Tibial artery (tissue), 4 donors: ENCODE measurements at regions not wholly inside any gene's neighbourhood (a gene's known extent, or its start where the extent isn't known, plus 50 kb on each side); places are given as distances from the start of the nearest gene placed in this dataset.
"Not testable (repeated sequence)": the region's sequence is repeated elsewhere in the genome, so short reads cannot be mapped to it uniquely, and the experiment has no call there.

ENCODE experiments used
- DNase-seq, 2 donors: peaks; one replicate each; pipeline ENCODE4 v3.0.0-alpha.2; 2019
- H3K27ac ChIP-seq, 2 donors: fragments of 200-600 bp; sonication (generic) in 1 of 2; 1 replicate in 1 of 2; 2 replicates in 1 of 2; pipeline ENCODE4 v1.5.1; 2018 to 2019; ENCODE audit warnings: mild to moderate bottlenecking in 1 of 2
- H3K27me3 ChIP-seq, 2 donors: fragments of 200-600 bp; sonication (generic) in 1 of 2; one replicate each; pipeline versions ENCODE4 v1.5.1 to v1.6.0; 2016 to 2019
- H3K36me3 ChIP-seq, 3 donors: fragments of 200-600 bp; sonication (generic) in 2 of 3; one replicate each; pipeline ENCODE4 v1.5.1; 2016 to 2019; ENCODE audit warnings: mild to moderate bottlenecking in 2 of 3
- H3K4me1 ChIP-seq, 4 donors: fragments of 200-600 bp; sonication (generic) in 2 of 4; 1 replicate in 3 of 4; 2 replicates in 1 of 4; pipeline ENCODE4 v1.5.1; 2016 to 2019
- H3K4me3 ChIP-seq, 2 donors: fragments of 200-600 bp; sonication (generic) in 1 of 2; 1 replicate in 1 of 2; 2 replicates in 1 of 2; pipeline ENCODE4 v1.5.1; 2018 to 2019; ENCODE audit warnings: mild to moderate bottlenecking in 2 of 2
- H3K9me3 ChIP-seq, 3 donors: fragments of 200-600 bp; sonication (generic) in 1 of 3; one replicate each; pipeline ENCODE4 v1.5.1; 2016 to 2019
- intact Hi-C: fragments of 100-400 bp; cut with DNase I; formaldehyde crosslinking; loops from one replicate; pipeline ENCODE4 v1.15.0; 2023; ENCODE audit warnings: low total_unique reads
- TF ChIP-seq, protein P1 (sequence below), 2 experiments: fragments of 200-600 bp in 1 of 2; fragments of 450-650 bp in 1 of 2; IDR thresholded peaks; one replicate each; pipeline ENCODE4 v1.5.1; 2017 to 2019; ENCODE audit warnings: antibody characterized with exemption in 2 of 2, mild to moderate bottlenecking in 1 of 2, moderate library complexity in 1 of 2

DNA sequence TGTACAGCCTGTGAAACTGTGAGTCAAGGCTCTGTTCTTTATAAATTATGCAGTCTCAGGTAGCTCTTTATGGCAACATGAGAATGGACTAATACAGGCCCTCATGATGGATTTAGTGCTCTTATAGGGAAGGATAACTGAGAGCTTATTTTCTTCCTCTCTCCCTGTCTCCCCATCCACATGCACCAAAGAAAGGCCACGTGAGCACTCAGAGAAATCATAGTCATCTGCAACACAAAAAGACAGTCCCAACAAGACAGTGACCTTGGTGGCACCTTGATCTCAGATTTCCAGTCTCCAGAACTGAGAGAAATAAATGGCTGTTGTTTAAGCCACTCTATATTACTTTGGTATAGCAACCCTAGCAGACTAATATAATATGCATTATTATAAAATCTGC is 2133.6 kb upstream of the ACO1 start:
- no peak overlapping the region for H3K4me3 ChIP-seq
- no peaks in the 10 kb centered on the region for H3K27me3 ChIP-seq
- H3K36me3 ChIP-seq, result no peaks in the 10 kb centered on the region
- H3K27ac ChIP-seq, result no peak overlapping the region
- intact Hi-C loops, result no loop called here
- H3K9me3 ChIP-seq, result no peaks in the 10 kb centered on the region
- TF ChIP-seq, protein P1, sequence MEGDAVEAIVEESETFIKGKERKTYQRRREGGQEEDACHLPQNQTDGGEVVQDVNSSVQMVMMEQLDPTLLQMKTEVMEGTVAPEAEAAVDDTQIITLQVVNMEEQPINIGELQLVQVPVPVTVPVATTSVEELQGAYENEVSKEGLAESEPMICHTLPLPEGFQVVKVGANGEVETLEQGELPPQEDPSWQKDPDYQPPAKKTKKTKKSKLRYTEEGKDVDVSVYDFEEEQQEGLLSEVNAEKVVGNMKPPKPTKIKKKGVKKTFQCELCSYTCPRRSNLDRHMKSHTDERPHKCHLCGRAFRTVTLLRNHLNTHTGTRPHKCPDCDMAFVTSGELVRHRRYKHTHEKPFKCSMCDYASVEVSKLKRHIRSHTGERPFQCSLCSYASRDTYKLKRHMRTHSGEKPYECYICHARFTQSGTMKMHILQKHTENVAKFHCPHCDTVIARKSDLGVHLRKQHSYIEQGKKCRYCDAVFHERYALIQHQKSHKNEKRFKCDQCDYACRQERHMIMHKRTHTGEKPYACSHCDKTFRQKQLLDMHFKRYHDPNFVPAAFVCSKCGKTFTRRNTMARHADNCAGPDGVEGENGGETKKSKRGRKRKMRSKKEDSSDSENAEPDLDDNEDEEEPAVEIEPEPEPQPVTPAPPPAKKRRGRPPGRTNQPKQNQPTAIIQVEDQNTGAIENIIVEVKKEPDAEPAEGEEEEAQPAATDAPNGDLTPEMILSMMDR (IDR thresholded peaks at IDR 0.05), result no peak
- H3K4me1 ChIP-seq, result no peaks in the 10 kb centered on the region
- DNase-seq, result no peak

DNA sequence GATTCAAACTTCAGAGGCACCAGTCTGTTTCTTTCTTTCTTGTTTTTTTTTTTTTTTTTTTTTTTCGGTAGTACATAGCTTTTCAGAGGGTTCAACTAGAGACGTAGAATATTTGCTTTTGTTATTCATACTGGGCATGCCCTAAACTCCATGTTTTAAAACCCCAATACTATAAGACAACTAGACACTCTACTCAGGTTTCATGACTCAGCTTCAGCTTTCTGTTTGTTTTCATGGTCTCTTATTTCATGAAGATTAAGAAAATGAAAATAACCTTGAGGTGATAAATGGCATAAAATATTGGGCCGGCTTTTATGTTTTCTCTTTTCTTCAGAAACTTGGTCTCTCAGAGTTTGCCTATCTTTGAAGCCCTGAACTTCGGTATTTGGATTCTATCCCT is 2126.3 kb upstream of the ACO1 start:
- no peak for DNase-seq
- Histone ChIP-seq H3K27me3 (no peaks in the 10 kb centered on the region), H3K27ac (no peak overlapping the region), H3K4me1 (no peaks in the 10 kb centered on the region), H3K9me3 (no peaks in the 10 kb centered on the region), H3K36me3 (no peaks in the 10 kb centered on the region), H3K4me3 (no peak overlapping the region)
- TF ChIP-seq, protein P1 (IDR thresholded peaks at IDR 0.05), result no peak
- intact Hi-C loops, result no loop called here

DNA sequence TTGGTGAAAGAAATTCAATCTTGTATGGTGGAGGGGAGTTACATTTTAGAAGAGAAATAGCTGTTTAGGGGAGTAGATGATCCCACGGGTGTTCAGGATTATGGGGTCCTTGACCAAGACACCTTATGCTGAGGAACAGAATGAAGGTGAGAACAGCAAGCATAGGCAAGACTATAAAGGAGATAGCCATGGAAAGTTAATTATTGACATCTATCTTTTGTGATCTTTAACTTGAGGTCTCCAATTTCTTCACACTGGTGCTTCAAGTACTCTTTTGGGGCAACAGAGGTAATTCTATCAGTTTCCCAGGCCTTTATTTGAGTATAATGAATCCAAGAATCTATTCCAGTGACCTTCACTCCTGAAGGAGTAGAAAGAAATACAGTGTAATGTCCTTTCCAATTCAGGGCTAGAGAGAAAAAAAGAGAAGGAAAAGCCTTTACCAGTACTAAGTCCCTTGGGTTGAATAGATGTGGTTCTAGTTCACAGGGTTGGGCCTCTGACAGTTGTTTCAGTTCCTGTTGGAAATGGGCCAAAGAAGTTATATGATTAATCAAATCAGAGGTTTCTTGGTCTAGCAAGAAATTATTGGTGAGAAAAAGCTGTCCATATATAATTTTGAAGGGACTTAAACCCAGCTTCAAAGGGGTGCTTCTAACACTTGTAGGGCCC is 2104.1 kb upstream of the ACO1 start:
- intact Hi-C loops, result no loop called here
- Histone ChIP-seq H3K27me3 (no peaks in the 10 kb centered on the region), H3K36me3 (no peaks in the 10 kb centered on the region), H3K4me1 (no peaks in the 10 kb centered on the region), H3K4me3 (no peak overlapping the region), H3K27ac (no peak overlapping the region), H3K9me3 (peaks cover 0 to 4% (median 0%) of the 10 kb centered on the region in 3 donors)
- TF ChIP-seq, protein P1 (IDR thresholded peaks at IDR 0.05), result no peak
- DNase-seq, result no peak

DNA sequence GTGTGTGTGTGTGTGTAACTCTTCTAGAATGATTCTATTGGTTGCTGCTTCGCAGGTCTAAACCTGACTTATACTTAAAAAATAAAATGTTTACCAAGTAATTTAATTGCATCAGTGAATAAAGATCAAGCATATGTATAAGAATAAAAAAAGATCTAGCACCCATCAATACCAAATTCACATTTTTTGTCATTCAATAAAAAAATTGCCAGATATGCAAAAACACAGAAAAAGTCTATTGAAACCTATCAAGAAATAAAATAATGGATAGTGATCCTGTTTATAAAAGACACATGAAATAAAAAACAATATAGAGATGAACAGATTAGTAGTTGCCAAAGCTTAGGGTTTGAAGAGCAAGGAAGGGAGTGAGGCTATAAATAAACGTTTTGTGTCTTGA is 2095.0 kb upstream of the ACO1 start:
- TF ChIP-seq, protein P1 (IDR thresholded peaks at IDR 0.05), result no peak
- no peak for DNase-seq
- Histone ChIP-seq H3K27me3 (no peaks in the 10 kb centered on the region), H3K36me3 (no peaks in the 10 kb centered on the region), H3K4me3 (no peak overlapping the region), H3K4me1 (no peaks in the 10 kb centered on the region), H3K27ac (no peak overlapping the region), H3K9me3 (no peaks in the 10 kb centered on the region)
- intact Hi-C loops, result no loop called here

DNA sequence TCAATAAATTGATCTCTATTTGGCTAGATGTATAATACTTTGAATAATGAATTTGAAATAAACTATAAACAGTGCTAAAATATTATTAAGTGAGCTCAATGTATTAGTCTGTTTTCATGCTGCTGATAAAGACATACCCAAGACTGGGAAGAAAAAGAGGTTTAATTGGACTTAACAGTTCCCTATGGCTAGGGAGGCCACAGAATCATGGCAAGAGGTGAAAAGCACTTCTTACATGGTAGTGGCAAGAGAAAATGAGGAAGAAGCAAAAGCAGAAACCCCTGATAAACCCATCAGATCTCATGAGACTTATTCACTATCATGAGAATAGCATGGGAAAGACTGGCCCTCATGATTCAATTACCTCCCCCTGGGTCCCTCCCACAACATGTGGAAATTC is 2092.4 kb upstream of the ACO1 start:
- H3K4me3 ChIP-seq, H3K9me3 ChIP-seq, H3K27ac ChIP-seq, DNase-seq, H3K36me3 ChIP-seq, H3K4me1 ChIP-seq, H3K27me3 ChIP-seq, intact Hi-C loops: not testable (repeated sequence)

DNA sequence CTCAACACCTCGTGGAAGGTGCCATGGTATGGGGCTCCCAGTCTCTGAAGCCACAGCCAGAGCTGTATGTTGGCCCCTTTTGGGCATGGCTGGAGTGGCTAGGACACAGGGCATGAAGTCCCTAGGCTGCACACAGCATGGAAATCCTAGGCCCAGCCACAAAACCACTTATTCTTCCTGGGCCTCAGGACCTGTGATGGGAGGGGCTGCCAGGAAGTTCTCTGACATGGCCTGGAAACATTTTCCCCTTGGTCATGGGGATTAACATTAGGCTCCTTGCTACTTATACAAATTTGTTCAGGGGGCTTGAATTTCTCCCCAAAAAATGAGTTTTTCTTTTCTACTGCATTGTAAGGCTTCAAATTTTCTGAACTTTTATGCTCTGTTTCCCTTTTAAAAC is 2091.2 kb upstream of the ACO1 start:
- TF ChIP-seq, protein P1 (IDR thresholded peaks at IDR 0.05), result no peak
- DNase-seq, result no peak
- intact Hi-C loops, result no loop called here

More for the DNA sequence above, 2091.2 kb upstream of the ACO1 start:
- no peaks in the 10 kb centered on the region for H3K9me3 ChIP-seq
- no peak overlapping the region for H3K4me3 ChIP-seq
- H3K27ac ChIP-seq, result no peak overlapping the region
- H3K36me3 ChIP-seq, result no peaks in the 10 kb centered on the region
- H3K4me1 ChIP-seq, result no peaks in the 10 kb centered on the region
- no peaks in the 10 kb centered on the region for H3K27me3 ChIP-seq
